IMR-90 (cell line): ENCODE measurements at regions not wholly inside any gene's neighbourhood (a gene's known extent, or its start where the extent isn't known, plus 50 kb on each side); places are given as distances from the start of the nearest gene placed in this dataset.

ENCODE experiments used
- ATAC-seq: fragments of 200-7000 bp; cut with Tn5 transposase; 2 replicates; pipeline ENCODE4 v1.9.1; 2020; ENCODE audit warnings: low read depth, mild to moderate bottlenecking, moderate library complexity
- BruUV-seq: library from RNA; stranded (reverse); fragments of 400-500 nt; replicated peaks from 2 replicates; lab custom pipeline; 2021; lab: Mats Ljungman, UMichigan
- CTCF ChIA-PET: fragments of 300-600 bp; formaldehyde crosslinking; extraction: SDS; loops from one replicate; lab custom pipeline; 2021; ENCODE audit warnings: antibody characterized with exemption; lab: Yijun Ruan, JAX
- POLR2A ChIA-PET: fragments of 300-600 bp; sonication (Branson Sonifier 250); formaldehyde crosslinking; loops from one replicate; lab custom pipeline; 2022; ENCODE audit warnings: antibody characterized with exemption; ENCODE audit not compliant: unreplicated experiment; lab: Charles Lee
- DNase-seq: peaks from one replicate; pipeline ENCODE4 v3.0.0; 2013
- H2AFZ ChIP-seq: replicated peaks from 2 replicates; pipeline ENCODE3; 2013; ENCODE audit warnings: low read length, mild to moderate bottlenecking; ENCODE audit not compliant: poor library complexity
- H2AK5ac ChIP-seq: 2 replicates; pipeline ENCODE4 v1.6.1; 2013; ENCODE audit warnings: low read depth, low read length, inconsistent platforms
- H2AK9ac ChIP-seq: replicated peaks from 2 replicates; pipeline ENCODE3; 2013; ENCODE audit warnings: mild to moderate bottlenecking, low read depth, low read length, moderate library complexity; ENCODE audit not compliant: poor library complexity
- H2BK120ac ChIP-seq: 2 replicates; pipeline ENCODE4 v1.6.1; 2013; ENCODE audit warnings: low read depth, low read length, inconsistent platforms
- H2BK15ac ChIP-seq: 3 replicates; pipeline ENCODE4 v1.6.1; 2013; ENCODE audit warnings: low read depth, low read length, inconsistent platforms
- H2BK20ac ChIP-seq: 2 replicates; pipeline ENCODE4 v1.6.1; 2013; ENCODE audit warnings: low read depth, mild to moderate bottlenecking, inconsistent platforms, low read length, moderate library complexity
- H2BK5ac ChIP-seq: 2 replicates; pipeline ENCODE4 v1.6.1; 2013; ENCODE audit warnings: mild to moderate bottlenecking, low read depth, low read length, inconsistent platforms; ENCODE audit not compliant: poor library complexity, severe bottlenecking
- H3K14ac ChIP-seq: replicated peaks from 2 replicates; pipeline ENCODE4 v1.6.1; 2013; ENCODE audit warnings: low read depth, low read length, inconsistent platforms
- H3K18ac ChIP-seq: 2 replicates; pipeline ENCODE4 v1.6.1; 2013; ENCODE audit warnings: low read depth, low read length, control low read depth
- H3K23ac ChIP-seq: 2 replicates; pipeline ENCODE4 v1.6.1; 2013; ENCODE audit warnings: low read depth, low read length, inconsistent platforms
- H3K27ac ChIP-seq: 2 replicates; pipeline ENCODE4 v1.5.1; 2013; ENCODE audit warnings: mild to moderate bottlenecking, control low read depth, low read length; ENCODE audit not compliant: insufficient read depth
- H3K27me3 ChIP-seq: 2 replicates; pipeline ENCODE4 v1.6.1; 2013; ENCODE audit warnings: low read length; ENCODE audit not compliant: control insufficient read depth, insufficient read depth
- H3K36me3 ChIP-seq: 2 replicates; pipeline ENCODE4 v1.6.1; 2013; ENCODE audit warnings: low read length, mixed read lengths; ENCODE audit not compliant: control insufficient read depth, insufficient read depth
- H3K4ac ChIP-seq: 2 replicates; pipeline ENCODE4 v1.6.1; 2013; ENCODE audit warnings: low read depth, low read length, inconsistent platforms
- H3K4me1 ChIP-seq: 2 replicates; pipeline ENCODE4 v1.6.1; 2013; ENCODE audit warnings: low read length, mixed read lengths; ENCODE audit not compliant: control insufficient read depth, insufficient read depth
- H3K4me2 ChIP-seq: 2 replicates; pipeline ENCODE4 v1.6.1; 2013; ENCODE audit warnings: low read depth, mild to moderate bottlenecking, control low read depth, low read length, moderate library complexity
- H3K4me3 ChIP-seq: 2 replicates; pipeline ENCODE4 v1.5.1; 2013; ENCODE audit warnings: low read depth, mild to moderate bottlenecking, control low read depth, low read length, moderate library complexity; ENCODE audit not compliant: insufficient read depth
- H3K56ac ChIP-seq: 2 replicates; pipeline ENCODE4 v1.6.1; 2013; ENCODE audit warnings: low read length, inconsistent platforms; ENCODE audit not compliant: insufficient read depth; ENCODE audit errors: extremely low read depth
- H3K79me1 ChIP-seq, 2 experiments: 2 replicates each; pipeline ENCODE4 v1.6.1; 2013; ENCODE audit warnings: low read length in 2 of 2, inconsistent platforms in 1 of 2, low read depth in 1 of 2
- H3K9ac ChIP-seq: 2 replicates; pipeline ENCODE4 v1.6.1; 2013; ENCODE audit warnings: low read depth, low read length, control low read depth
- H3K9me1 ChIP-seq: 2 replicates; pipeline ENCODE4 v1.6.1; 2013; ENCODE audit warnings: low read length, inconsistent platforms; ENCODE audit not compliant: insufficient read depth
- H3K9me3 ChIP-seq: 2 replicates; pipeline ENCODE4 v1.6.1; 2013; ENCODE audit warnings: low read length; ENCODE audit not compliant: control insufficient read depth, insufficient read depth
- H4K20me1 ChIP-seq: 2 replicates; pipeline ENCODE4 v1.6.1; 2013; ENCODE audit warnings: low read length, inconsistent platforms; ENCODE audit not compliant: insufficient read depth
- H4K5ac ChIP-seq: 2 replicates; pipeline ENCODE4 v1.6.1; 2013; ENCODE audit warnings: mild to moderate bottlenecking, low read depth, low read length, control low read depth
- H4K8ac ChIP-seq, 2 experiments: 2 replicates each; pipeline ENCODE4 v1.6.1; 2013; ENCODE audit warnings: low read depth in 2 of 2, low read length in 2 of 2, control low read depth in 1 of 2, inconsistent platforms in 1 of 2
- H4K91ac ChIP-seq: 2 replicates; pipeline ENCODE4 v1.6.1; 2013; ENCODE audit warnings: low read depth, low read length, inconsistent platforms; ENCODE audit not compliant: insufficient read depth
- BHLHE40 ChIP-seq: fragments of 150-350 bp; IDR thresholded peaks from 2 replicates; pipeline ENCODE4 v1.6.1; 2016; ENCODE audit warnings: mild to moderate bottlenecking, low read depth, low read length
- CEBPB ChIP-seq: IDR thresholded peaks from 2 replicates; pipeline ENCODE4 v1.6.1; 2012; ENCODE audit warnings: low read depth, low read length, improper control_type of control experiment
- CTCF ChIP-seq: conservative IDR thresholded peaks from 2 replicates; pipeline ENCODE4 v1.5.1; 2012; ENCODE audit warnings: mild to moderate bottlenecking, low read depth, low read length, improper control_type of control experiment
- ELK1 ChIP-seq: fragments of 150-350 bp; IDR thresholded peaks from 2 replicates; pipeline ENCODE4 v1.6.1; 2016; ENCODE audit warnings: low read depth, mild to moderate bottlenecking, low read length, moderate library complexity, borderline replicate concordance
- MAZ ChIP-seq: IDR thresholded peaks from 2 replicates; pipeline ENCODE4 v1.6.1; 2012; ENCODE audit warnings: low read depth, mild to moderate bottlenecking, low read length, improper control_type of control experiment, moderate library complexity, borderline replicate concordance
- RAD21 ChIP-seq: IDR thresholded peaks from 2 replicates; pipeline ENCODE4 v1.6.1; 2012; ENCODE audit warnings: low read length, improper control_type of control experiment
- RFX5 ChIP-seq: IDR thresholded peaks from 2 replicates; pipeline ENCODE4 v1.8.0; 2012; ENCODE audit warnings: low read depth, mild to moderate bottlenecking, low read length, moderate library complexity
- WGBS, 2 experiments: methylation state at CpG; one replicate each; pipeline versions ENCODE4 v1.1.5 to v1.1.7; 2013; ENCODE audit warnings: missing lambda C conversion rate in 2 of 2; ENCODE audit not compliant: insufficient read length in 1 of 2; ENCODE audit errors: extremely low coverage in 2 of 2; 5-methylcytosine and 5-hydroxymethylcytosine counted together
- dilution Hi-C: fragments of 300-500 bp; cut with HindIII; formaldehyde crosslinking; loops from one replicate; pipeline ENCODE4 v1.14.3; 2018; ENCODE audit warnings: low sequenced_read_pairs; ENCODE audit not compliant: unreplicated experiment
- in situ Hi-C: fragments of 300-500 bp; cut with MboI; formaldehyde crosslinking; loops from 3 replicates; pipeline ENCODE4 v1.14.3; 2019; ENCODE audit warnings: low sequenced_read_pairs, inconsistent platforms, mixed read lengths
- intact Hi-C: fragments of 100-400 bp; cut with micrococcal nuclease; formaldehyde crosslinking; loops from 2 replicates; pipeline ENCODE4 v1.10.0; 2022

- in situ Hi-C loops, result loop anchor here (25.0 kb wide), 2 partner anchors 98 to 273 kb away; no protein-coding TSS in a partner anchor
- Histone ChIP-seq H4K8ac (no peak overlapping the region), H3K14ac (no peak overlapping the region), H3K9ac (no peak overlapping the region), H4K91ac (no peak overlapping the region), H3K9me3 (peaks cover 32% of the 10 kb centered on the region), H3K18ac (no peak overlapping the region), H2BK5ac (no peak overlapping the region), H2AFZ (no peak overlapping the region), H3K27ac (no peak overlapping the region), H3K56ac (no peak overlapping the region), H3K23ac (no peak overlapping the region), H3K4me3 (no peak overlapping the region), H2BK15ac (no peak overlapping the region), H3K36me3 (no peaks in the 10 kb centered on the region), H2BK120ac (no peak overlapping the region), H2AK5ac (no peak overlapping the region), H4K5ac (no peak overlapping the region), H3K27me3 (no peaks in the 10 kb centered on the region), H3K4me2 (no peak overlapping the region), H3K4ac (no peak overlapping the region), H4K20me1 (no peaks in the 10 kb centered on the region), H2AK9ac (no peak overlapping the region), H3K79me1 (no peaks in the 10 kb centered on the region), H3K9me1 (no peaks in the 10 kb centered on the region), H2BK20ac (no peak overlapping the region), H3K4me1 (no peaks in the 10 kb centered on the region)
- POLR2A ChIA-PET, result no interaction called here
- ATAC-seq, result no peak
- peak; percentile 4 for DNase-seq
- CTCF ChIA-PET, result no interaction called here
- intact Hi-C loops, result no loop called here
- peak; percentile 37 for TF ChIP-seq CTCF
- TF ChIP-seq CEBPB, result no peak
- peak; percentile 39 for TF ChIP-seq RAD21
- TF ChIP-seq MAZ, result no peak
- no peak for TF ChIP-seq RFX5
- no peak for TF ChIP-seq ELK1
- TF ChIP-seq BHLHE40, result no peak
- no TSS peak for BruUV-seq
- dilution Hi-C loops, result no loop called here
- WGBS, 2 experiments, result no CpG with 5 or more reads among the region's 15 CpGs
These were observed 65.9 kb upstream of the SDK2 start for GRCh38 chr17:73710095-73710592.
